CD4-positive, alpha-beta T cell treated with Interleukin-6 at 100 ng/mL for 8 hours (primary cell): ENCODE measurements at regions not wholly inside any gene's neighbourhood (a gene's known extent, or its start where the extent isn't known, plus 50 kb on each side); places are given as distances from the start of the nearest gene placed in this dataset.
A peak's percentile ranks its signal among the peaks of the same experiment; 100 is the strongest.
"Not testable (repeated sequence)": the region's sequence is repeated elsewhere in the genome, so short reads cannot be mapped to it uniquely, and the experiment has no call there.

Source experiments
- DNase-seq: peaks from one replicate; pipeline ENCODE4 v3.0.0-alpha.2; 2020; ENCODE audit warnings: mixed read lengths, low spot score

DNA sequence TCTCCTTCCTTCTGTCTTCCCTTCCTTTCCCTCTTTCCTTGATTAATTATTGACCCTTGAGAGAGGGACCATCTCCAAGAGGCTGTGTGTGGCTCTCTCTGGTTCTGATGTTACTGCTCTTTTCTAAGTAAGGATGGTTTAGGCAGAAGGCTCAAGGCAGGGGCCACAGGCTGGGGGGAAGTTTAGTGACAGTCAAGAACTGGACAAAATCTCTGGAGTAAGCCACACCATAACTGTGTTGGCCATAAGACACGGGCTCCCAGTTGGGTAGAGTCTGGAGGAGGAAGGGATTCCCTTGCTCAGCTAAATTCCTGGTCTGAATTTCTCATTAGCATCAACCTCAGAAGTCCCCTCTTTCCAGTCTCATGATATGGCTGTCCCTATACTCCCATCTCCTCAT is 74.7 kb downstream of the BUD13 start:
- DNase-seq: no peak

- no peak for DNase-seq
Measured at GRCh38 chr11:116697639-116698038, 75.1 kb downstream of the BUD13 start.

DNA sequence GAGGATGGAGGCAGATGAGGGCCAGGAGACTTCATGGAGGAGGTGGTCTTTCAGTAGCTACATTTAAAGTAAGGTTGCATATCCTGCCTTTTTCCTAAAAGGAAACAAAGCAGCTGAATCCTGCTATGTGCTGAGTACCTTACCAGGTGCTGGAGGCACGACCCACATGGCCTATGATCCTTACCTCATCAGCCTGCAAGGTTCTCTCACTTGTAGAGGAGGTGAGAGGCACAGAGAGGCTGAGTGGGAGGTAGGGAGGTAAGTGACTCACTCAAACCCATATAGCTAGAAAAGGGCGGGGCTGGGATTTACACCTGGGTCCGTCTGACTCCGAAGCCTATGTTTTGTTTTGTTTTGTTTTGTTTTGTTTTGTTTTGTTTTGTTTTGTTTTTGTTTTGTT is 75.8 kb downstream of the BUD13 start:
- DNase-seq: no peak

GRCh38 chr11:116696381-116696941 is 76.3 kb downstream of the BUD13 start:
- no peak for DNase-seq

DNA sequence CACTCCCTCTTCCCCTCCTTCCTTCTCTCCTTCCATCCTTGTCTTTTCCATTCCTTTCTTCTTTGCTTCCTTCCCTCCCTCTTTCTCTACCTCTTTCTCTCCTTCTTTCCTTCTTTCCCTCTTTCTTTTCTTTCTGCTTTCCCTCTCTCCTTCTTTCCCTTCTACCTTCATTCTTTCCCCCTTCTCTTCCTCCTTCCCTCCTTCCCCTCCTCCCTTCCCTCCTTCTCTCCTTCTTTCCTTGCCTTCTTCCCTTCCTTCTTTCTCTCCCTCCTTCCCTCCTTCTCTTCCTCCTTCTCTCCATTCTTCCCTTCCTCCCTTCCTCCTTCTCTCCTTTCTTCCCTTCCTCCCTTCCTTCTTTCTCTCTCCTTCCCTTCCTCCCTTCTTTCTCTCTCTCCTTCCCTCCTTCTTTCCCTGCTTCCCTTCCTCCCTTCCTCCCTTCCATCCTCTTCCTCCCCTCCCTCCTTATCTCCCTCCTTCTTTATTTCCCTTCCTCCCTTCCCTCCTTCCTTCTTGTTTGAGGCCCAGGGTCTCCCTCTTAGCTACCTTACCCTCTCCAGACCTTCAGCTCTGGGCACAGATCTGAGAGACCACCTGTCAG is 77.0 kb downstream of the BUD13 start:
- no peak for DNase-seq

DNA sequence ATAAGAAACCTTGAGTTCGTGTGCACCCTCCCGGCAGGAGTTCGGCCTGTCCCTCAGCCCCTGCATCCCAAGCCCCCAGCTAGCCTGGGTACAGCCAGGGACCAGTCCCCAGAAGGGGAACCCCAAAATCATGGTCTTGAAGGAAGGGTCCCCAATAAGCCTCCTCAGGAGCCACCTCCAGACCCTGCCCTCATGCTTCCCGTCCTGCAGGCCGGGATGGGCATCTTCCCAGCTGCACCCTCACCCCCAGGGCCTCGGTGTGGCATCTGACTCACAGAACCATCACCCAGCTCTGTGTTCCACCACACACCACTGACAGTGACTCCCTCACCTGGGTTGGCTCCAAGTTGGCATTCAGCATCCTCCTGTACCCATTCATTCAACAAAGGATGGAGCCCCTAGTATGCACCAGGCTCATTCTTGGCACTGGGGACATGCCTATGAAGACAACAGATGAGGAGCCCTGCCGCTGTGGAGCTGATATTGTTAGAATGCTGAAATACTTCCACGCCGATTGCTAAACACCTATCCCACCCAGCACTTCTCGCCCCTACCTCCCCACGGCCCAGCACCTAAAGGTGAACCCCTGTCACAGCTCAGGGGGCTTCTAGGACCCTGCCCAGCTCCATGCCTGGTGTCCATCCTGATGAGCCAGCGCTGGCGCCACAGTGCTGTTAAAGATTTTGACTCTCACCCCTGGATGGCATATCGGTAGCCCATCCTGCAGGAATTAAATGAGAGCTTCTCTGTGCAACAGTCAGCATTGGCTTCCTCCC is 77.8 kb downstream of the BUD13 start:
- DNase-seq: no peak

DNA sequence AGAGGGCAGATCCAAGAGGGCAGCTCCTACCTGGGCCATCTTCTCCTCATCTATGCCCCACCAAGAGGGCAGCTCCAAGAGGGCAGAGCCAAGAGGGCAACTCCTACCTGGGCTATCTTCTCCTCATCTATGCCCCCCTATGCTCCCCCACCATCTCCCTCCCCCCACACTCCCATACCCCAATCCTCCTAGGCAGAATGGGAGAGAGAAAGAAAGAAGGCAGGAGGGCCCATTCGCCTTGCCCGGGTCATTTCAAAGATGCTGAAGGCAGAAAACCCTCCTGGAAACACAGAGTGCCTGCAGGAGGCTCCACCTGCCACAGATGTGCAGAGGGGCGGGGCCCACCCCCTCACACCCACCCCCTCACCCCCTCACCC is 78.5 kb downstream of the BUD13 start:
- no peak for DNase-seq

DNA sequence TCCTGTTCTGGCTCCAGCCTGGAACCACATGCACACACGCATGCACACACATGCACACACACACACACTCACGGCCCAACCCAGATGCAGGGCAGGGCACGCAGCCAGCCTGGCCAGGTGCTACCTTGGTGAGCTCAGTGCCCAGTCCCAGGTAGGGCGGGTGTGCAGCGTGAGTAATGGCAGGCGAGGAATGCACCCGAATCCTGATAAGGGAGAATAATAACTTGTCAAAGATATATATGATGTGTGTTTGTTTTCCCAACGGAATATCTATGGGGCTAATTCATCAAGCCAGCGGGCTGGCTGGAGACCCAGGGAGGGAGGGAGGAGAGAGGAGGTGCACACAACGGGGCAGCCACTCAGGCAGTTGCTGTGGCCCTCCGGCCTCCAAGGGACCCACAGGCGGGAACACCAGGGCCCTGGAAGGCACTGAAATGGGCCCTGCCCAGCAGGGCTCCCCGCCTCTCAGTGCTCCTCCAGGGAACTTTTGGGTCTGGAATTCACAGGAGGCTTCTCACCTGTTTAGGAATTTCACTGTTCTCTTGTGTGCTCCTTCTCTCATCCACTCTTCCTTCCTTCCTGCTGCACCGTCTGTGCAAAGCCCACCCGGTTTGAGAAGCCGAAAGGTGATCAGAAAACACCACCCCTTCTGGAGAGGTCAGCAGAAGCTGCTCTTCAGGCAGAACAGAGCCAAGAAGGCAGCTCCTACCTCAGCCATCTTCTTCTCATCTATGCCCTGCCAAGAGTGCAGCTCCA is 79.0 kb downstream of the BUD13 start:
- DNase-seq: no peak

DNA sequence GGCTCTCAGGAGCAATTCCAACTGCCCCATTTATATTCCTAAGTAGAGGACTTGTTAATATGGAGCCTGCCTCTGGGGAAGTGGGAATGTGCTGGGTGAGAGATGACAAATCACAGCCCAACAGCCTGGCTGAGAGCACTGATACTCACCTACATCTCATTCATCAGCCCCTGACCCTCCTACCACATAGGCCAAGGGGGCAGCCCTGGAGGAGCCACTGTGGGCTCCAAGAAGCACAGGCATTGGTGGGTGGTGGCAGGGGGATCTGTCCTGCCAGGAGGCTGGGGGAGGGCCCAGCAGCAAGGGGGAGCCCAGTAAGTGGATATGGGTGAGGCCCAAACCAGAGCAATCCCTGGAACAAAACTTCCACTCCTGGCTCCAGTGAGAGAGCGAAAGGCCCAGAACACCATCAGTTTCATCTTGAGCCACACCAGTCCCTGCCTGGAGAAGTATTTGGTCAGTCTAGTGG is 79.7 kb downstream of the BUD13 start:
- DNase-seq: no peak

- no peak for DNase-seq
Measured at GRCh38 chr11:116692318-116693101, 80.3 kb downstream of the BUD13 start.

GRCh38 chr11:116691771-116692177 is 81.0 kb downstream of the BUD13 start:
- DNase-seq: peak; percentile 22

GRCh38 chr11:116690611-116691010 is 82.2 kb downstream of the BUD13 start:
- no peak for DNase-seq

DNA sequence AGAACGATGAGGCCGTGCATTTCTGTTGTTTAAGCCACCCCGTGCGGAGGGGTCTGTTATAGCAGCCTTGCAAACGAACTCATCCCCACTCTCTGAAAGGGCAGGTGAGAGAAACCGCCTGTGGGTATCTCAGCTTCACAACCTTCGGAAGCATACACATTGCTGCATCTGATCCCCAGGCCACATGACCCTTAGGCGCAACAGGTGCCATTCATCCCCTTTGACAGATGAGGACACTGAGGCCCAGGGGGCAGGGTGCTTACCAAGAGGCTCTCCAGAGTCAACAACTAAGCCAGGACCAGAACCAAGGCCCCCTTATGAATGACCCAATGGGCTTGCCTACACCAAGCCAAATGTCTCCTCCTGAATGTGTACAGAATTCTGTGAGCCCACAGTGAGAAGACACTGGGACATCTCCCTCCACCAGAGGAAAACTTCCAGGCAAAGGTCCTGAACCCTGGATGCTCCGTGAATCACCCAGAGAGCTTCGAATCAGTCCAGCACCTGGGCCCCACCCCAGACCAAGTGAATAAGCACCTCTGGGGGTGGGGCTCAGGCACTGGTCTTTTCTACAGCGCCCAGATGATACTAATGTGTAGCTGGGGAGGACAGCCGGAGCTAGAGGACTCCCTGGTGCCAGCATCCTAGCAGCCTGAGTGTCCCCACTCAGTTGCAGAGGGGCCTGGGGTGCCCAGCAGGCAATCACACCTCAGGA is 83.2 kb downstream of the BUD13 start:
- DNase-seq: no peak

GRCh38 chr11:116688202-116688540 is 84.6 kb downstream of the BUD13 start:
- no peak for DNase-seq

DNA sequence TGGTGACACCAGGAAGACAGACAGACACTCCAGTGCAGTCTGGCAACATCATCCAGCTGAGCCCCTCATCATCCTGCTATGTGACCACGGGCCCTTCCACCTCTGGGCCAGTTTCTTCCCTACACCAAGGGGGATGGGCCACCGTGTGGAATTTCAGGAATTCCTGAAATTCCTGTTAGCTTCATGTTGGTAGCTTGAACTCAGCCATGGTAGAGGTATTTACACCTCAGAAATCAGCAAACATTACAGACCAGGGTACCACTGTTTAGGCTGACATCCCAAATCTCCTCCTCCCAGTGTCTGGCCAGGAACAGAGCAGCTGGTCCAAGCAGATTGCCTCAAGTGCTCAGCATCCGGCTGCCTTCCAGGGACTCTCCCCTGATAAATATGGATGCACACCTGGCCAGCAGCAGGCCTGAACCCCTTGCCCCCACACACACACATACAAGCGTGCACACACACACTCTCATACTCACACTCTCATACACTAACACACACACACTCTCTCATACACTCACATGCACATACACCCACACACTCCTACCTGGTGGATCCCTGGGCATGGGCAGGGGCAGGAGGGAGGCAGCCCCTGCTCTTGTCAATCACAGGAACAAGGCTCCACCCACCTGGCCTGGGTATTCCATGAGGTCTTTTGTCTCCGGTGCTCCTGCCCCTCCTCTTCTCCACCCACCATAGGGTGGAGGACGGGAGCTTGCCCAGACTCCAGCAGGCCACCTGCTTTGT is 85.2 kb downstream of the BUD13 start:
- no peak for DNase-seq

GRCh38 chr11:116686866-116687265 is 85.9 kb downstream of the BUD13 start:
- DNase-seq: no peak

GRCh38 chr11:116683982-116684381 is 88.8 kb downstream of the BUD13 start:
- DNase-seq: no peak

GRCh38 chr11:116680349-116681125 is 92.2 kb downstream of the BUD13 start:
- DNase-seq: no peak

DNA sequence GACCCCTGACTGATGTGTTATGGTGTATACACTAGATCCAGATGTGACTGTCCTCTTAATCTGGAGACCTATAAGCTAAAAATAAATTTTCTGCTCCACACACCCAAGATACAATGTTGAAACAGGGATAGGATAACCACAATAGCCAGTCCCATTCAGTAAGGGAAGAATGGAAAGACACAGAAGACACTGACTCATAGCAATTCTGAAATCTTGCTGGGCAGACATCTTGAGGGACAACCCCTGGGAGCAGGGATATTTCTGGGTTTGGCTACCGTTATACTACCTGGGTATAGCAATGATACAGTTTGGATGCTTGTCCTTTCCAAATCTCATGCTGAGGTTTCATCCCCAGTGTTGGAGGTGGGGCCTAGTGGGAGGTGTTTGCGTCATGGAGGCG is 93.9 kb downstream of the BUD13 start:
- DNase-seq: no peak

DNA sequence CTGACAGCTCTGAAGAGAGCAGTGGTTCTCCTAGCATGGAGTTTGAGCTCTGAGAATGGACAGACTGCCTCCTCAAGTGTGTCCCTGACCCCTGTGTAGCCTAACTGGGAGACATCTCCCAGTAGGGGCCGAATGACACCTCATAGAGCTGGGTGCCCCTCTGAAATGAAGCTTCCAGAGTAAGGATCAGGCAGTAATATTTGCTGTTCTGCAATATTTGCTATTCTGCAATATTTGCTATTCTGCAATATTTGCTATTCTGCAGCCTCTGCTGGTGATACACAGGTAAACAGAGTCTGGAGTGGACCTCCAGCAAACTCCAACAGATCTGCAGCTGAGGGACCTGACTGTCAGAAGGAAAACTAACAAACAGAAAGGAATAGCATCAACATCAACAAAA is 105.5 kb downstream of the BUD13 start:
- not testable (repeated sequence) for DNase-seq
